NCI-H128 (cell line): ENCODE measurements at regions not wholly inside any gene's neighbourhood (a gene's known extent, or its start where the extent isn't known, plus 50 kb on each side); places are given as distances from the start of the nearest gene placed in this dataset.

ENCODE experiments used
- DNase-seq: peaks from one replicate; lab custom pipeline; 2025; ENCODE audit not compliant: unreplicated experiment; lab: John Stamatoyannopoulos, UW

DNA sequence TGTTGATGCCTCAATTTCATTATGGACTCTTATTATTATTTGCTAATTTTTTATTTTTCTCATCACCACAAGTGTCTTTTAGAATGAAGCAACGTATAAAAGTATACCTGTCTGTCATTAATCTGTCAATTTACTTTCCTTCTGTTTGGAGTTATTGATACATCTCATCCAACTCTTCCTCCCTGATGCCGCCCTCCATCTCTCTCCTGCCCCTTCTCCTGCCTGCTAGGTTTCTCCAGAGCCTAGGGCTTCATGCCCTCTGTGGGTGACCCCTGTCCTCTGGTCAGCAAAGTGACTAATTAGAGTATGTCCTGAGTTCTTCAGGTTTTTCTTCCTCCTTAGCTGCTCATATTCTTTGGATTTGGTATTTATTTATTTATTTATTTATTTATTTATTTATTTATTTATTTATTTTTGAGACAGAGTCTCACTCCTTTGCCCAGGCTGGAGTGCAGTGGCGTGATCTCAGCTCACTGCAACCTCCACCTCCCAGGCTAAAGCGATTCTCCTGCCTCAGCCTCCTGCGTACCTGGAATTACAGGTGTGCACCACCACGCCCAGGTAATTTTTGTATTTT lies 162.5 kb upstream of the MYCN start:
- DNase-seq, result no peak

GRCh38 chr2:15778529-15779219 lies 161.7 kb upstream of the MYCN start:
- DNase-seq, result no peak

DNA sequence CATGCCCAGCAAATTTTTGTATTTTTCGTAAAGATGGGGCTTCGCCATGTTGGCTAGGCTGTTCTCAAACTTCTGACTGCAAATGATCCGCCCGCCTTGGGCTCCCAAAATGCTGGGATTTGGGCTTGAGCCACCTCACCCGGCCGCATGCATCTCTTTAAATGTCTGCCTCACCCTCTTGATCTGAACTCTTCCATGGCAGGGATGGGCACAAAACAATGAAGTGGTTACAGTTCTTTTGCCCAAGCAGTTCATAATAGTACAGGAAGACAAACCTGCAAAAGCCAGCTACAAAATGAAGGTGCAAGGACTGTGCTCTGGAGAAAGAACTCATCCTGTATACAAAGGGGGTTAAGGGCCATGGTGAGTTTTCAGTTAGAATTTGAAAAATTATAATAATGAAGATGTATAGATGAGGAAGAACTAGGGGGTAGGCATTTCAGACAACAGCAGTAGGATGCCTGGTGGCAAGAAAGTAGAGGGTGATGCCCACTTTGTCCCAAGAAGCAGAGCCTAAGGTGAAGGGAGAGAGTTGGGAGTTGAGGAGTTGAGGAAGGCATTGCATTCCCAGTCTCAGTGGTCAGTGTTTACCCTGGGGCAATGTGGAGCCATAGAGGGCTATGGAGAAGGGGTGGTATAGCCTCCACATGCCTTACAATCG lies 160.8 kb upstream of the MYCN start:
- DNase-seq, result no peak

DNA sequence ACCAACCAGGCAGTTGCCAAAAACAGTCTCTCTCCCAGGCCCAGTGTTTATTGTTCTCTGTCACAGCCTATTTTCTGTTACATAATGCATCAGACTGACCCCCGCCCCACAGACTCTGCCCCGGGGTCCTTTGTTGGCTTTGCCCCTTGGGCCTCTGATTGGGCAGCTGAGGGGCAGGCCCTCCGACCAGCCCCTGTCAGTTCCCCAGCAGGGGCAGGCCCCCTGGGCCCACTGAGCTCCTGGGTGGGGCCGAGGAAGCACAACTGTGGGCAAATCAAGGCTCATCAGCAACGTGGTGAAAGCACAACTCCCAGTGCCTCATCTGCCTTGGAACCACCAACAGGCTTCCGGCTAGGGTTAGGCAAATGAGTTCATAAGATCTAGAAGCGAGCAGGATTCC lies 160.1 kb upstream of the MYCN start:
- no peak for DNase-seq

DNA sequence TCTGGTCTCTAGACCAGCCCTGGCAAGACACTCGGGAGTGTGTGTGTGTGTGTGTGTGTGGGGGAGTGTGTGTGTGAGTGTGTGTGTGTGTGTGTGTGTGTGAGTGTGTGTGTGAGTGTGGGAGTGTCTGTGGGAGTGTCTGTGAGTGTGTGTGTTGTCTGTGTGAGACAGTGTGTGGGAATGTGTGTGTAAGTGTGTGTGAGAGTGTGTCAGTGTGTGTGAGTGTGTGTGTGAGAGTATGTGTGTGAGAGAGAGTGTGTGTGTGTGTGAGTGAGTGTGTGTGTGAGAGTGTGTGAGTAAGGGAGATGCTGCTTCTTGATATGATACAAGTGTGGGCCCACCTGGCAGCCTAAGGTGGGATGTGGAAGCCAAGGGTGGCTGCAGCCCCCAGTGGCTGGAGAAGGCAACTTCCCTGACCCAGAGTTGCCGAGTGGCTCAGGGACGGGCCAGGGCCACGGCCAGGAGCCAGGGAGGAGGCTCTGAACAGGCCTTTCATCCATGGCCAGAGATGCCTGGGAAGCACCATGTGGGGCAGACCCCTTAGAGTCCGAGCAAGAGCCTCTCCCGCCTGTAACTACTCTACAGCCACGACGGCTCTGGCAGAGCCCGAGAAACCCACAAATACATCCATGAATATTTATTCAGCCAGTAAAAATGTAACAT lies 159.3 kb upstream of the MYCN start:
- DNase-seq, result no peak

DNA sequence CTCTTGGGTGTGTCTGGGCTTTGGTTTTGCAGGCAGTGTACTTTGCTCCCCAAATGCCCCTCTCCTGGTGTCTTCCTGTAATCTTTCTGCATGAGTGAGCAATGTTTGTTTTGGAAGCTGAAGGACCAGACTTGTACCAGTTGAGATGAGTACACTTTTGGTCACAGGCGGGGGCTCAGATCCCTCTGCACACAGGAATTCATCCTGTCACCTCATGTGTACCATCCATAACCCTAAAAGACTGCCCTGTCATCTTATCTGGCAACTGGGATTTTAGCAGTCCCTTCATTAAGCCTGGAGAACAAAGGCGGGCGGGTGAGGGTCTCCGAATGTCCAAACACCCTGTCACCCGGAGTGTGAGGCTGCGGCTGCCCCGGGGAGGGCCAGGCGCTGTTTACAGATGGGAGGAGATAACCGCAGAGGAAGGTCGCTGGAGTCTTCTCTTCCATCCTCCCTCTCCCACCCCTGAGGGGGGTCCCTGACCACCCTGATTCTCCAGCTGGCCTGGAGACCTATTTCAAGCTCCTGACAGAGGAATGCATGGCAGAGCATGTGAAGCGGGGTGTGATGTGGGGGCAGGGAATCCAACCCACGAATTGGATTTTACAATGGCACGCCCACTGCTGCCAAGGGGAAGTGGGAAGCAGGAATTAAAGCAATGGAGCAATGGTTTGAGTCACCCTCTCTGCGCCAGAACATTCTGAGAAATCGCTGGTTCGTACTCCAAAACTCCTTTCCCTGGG lies 158.2 kb upstream of the MYCN start:
- no peak for DNase-seq

GRCh38 chr2:15782769-15783294 lies 157.5 kb upstream of the MYCN start:
- DNase-seq, result no peak

- DNase-seq, result no peak
Measured at GRCh38 chr2:15783489-15783888, 156.9 kb upstream of the MYCN start.

GRCh38 chr2:15784106-15784885 lies 156.1 kb upstream of the MYCN start:
- DNase-seq, result no peak

DNA sequence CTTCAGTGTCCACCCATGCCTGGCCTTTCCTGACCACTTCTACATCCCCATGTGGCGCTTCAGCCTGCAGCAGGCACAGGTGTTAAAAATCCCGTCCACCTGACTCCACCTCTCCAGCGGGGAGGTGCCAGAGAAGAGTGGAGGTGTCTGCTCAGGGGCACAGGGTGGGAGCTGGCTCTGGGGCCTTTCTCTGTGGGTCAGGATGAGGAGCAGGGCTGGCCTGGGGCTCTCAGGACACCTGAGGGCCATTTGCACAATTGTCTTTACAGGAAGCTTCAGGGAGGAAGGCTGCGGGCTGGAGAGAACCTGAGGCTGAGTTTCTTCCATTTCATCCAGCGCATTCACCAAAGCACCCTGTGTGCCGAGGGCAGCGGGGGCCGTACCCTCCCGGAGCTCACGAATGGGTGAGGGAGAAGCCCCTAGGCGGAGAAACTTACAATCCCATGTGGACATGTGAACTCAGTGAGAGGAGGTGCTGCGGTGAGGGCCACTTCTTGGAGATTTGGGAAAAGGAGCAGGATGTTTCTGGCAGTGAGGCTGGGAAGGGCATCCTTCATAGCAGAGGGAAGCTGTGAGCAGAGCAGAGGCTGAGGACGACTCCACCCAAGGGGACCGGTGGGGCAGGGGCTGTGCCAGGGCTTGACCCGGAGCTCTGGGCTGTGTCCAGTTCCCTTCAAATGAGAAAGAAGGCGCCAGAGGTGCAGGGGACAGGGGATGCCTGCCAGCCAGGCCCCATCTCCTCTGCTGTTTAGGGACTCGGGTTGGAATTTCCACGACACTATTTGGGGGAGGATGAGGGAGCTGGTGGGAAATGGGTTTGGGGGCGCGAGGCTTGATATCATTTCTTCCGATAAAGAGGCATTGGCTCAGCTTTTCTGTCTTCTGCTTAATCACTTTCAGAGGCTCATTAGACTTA lies 155.2 kb upstream of the MYCN start:
- no peak for DNase-seq

DNA sequence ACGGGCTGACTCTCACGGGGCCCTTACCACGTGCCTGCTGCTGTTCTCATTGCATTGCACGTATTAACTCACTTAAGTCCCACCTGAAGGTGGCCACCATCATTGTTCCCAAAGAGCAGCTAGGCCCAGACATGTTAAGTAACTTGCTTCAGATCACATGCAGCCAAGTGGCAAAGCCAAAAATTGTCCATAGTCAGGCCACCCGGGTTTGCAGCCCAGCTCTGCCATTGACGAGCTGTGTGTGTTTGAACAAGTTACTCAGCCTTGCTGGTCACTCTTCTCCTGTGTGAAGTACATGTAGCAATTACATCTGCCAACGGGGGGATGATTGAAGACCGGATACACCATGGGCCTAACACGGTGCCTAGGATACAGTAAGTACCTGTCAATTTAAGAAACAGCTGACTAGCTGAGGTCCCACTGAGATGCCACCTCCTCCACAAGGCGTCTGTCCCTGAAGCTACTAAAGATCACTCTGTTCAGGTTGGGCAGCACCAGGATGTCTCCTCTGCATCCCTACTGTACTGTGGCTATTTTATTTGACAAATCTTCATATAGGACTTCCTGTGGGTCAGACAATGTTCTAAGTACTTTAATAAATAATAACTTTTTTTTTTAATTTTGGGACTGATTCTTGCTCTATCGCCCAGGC lies 154.2 kb upstream of the MYCN start:
- no peak for DNase-seq

DNA sequence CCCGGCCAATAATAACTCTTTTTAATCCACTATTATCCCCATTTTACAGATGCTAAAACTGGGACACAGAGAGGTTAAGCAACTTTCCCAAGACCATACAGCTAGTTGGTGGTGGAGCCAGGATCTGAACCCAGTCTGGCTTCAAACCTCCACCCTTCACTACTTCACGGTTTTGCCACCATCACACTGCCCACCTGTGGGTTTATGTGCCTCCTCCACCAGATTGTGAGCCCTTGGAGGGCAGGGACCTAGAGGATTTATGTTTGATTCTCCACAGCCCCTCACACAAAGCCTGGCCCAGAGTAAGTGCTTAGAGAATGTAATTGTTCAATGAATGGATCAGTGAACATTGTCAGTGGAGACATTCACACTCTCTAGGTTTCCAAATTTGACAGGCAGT lies 153.4 kb upstream of the MYCN start:
- DNase-seq, result no peak

DNA sequence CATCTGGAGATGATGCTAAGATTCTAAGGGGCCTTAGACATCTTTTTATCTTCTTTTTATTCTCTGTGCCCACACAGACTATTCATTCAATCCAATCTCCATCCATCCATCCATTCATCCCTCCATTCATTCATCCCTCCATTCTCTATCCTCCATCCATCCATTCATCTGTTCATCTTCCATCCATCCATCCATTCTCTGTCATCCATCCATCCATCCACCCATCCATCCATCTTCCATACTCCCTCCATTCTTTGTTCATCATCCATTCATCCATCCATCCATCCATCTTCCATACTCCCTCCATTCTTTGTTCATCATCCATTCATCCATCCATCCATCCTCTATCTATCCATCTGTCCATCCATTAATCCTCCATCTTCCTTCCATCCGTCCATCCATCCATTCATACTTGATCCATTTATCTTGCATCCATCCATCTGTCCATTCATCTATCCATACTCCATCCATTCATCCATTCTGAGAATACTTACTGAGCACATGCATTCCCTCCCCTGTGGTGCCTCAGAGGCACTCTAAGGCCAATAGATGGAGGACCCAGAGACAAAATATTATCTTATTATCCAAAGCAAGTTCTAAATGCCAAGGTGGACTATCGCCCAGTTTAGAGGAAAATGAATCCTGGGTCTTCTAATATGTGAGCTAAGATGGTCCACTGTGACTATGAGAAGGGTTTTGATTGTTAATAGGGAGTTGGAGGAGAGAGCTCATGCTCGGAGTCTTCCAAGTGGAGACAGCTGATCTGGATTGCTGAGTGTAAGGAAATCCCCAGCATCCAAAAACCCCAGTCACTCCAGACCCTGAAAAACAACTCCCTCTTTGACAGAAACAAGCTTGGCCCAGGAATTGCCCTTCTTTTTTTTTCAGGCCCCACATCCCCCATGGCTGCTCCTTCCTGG lies 152.6 kb upstream of the MYCN start:
- no peak for DNase-seq

DNA sequence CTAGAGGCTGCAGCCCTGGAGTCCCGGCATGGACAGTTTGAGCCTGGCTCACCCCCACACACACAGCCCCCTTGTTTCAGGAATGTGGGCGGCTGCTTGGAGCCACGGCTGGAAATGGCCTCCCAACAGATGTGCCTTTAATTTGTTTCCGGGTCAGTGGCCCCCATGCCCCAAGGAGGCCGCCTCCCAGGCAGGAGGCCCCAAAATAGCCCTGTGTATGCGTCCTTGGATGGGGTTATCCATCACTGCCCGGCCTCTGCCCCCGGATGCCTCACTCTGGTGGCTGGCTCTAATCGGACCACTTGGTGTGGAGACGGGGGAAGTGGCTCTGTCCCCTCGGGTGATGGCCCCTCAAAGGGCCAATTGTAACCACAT lies 151.9 kb upstream of the MYCN start:
- no peak for DNase-seq

DNA sequence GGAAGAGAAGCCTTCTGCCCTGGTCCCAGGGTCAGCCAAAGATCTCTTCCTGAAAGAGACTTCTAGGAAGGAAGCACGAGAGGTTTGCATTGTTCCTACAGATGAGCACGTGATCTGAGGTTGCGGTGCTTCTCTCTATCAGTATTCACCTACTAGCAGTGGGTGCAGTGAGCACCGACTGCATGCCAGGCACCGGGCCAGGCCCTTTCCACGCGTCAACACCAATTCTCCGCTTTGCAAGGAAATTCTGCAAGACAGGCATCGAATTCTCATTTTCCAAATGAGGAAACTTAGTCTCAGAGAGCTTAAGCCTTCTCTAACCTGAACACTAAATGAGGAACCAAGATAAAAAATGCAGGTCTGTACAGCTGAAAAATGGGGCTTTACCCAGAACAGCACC lies 151.5 kb upstream of the MYCN start:
- no peak for DNase-seq

DNA sequence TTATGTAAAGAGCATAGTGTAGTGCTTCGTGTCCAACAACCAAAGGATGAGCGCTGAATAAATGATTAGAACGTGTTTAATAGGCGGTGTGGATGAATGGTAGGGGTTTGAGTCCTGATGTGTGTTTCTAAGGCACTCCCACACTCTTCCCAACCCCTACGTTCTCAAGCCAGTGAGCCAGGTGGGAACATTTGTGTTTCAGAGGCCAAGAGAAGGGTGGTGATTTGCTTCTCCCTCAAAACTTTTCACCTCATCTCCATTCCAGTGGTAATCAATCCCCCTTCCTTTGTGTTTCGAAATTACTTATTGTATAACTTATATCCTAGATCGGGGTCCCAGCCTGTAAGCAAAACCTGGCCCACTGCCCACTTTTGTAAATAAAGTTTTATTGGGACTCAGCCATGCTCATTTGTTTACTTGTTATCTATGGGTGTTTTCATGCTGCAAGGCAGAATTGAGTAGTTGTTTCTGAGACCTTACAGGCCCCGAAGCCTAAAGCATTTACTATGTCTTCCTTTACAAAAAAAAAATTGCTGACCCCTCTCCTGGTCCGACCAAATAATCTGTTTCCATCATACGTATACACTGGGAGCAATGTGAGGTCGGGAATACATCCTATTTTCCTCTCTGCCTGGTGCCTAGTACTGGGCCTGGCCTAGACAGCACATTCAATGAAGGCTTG lies 150.8 kb upstream of the MYCN start:
- no peak for DNase-seq

- no peak for DNase-seq
Measured at GRCh38 chr2:15790326-15790725, 150.0 kb upstream of the MYCN start.
